K562 (cell line): ENCODE measurements at regions not wholly inside any gene's neighbourhood (a gene's known extent, or its start where the extent isn't known, plus 50 kb on each side); places are given as distances from the start of the nearest gene placed in this dataset.

Experiments used
- ATAC-seq: fragments of 200-7000 bp; cut with Tn5 transposase; 3 replicates; pipeline ENCODE4 v1.9.1; 2020; ENCODE audit warnings: moderate library complexity
- BruUV-seq: library from RNA; stranded (reverse); fragments of 400-500 nt; replicated peaks from 2 replicates; lab custom pipeline; 2021; lab: Mats Ljungman, UMichigan
- CTCF ChIA-PET: fragments of 300-600 bp; formaldehyde crosslinking; extraction: SDS; loops from one replicate; lab custom pipeline; 2021; ENCODE audit warnings: low intra/inter-chr PET ratio; lab: Yijun Ruan, JAX
- POLR2A ChIA-PET: fragments of 300-600, 350-650 bp; sonication (Branson Sonifier 250); formaldehyde crosslinking; extraction: SDS; loops from one replicate; lab custom pipeline; 2021; ENCODE audit warnings: antibody characterized with exemption, inconsistent platforms; lab: Yijun Ruan, JAX
- DNase-seq, 4 experiments: peaks; one replicate each; pipeline versions ENCODE4 v3.0.0 to v3.0.0-alpha.2; 2011 to 2018; ENCODE audit warnings: low spot score in 3 of 4, mixed read lengths in 3 of 4; ENCODE audit errors: extremely low read depth in 1 of 4
- FAIRE-seq: peaks from 2 replicates; lab custom pipeline; 2011; peaks lifted over from hg19 to GRCh38; lab: Jason Lieb, UNC
- H2AFZ ChIP-seq: 2 replicates; pipeline ENCODE4 v1.6.0; 2011; ENCODE audit warnings: low read depth, low read length, control low read depth, inconsistent platforms
- H3K27ac ChIP-seq: fragments of 200-600 bp; 3 replicates; pipeline ENCODE4 v1.8.0; 2011; ENCODE audit warnings: low read depth, mild to moderate bottlenecking, control low read depth, inconsistent platforms, low read length, moderate library complexity, mixed read lengths; ENCODE audit errors: extremely low read depth
- H3K27me3 ChIP-seq, 2 experiments: fragments of 300-600 bp in 1 of 2; 2 replicates in 1 of 2; 3 replicates in 1 of 2; pipeline versions ENCODE4 v1.6.0 to v1.8.0; 2011; ENCODE audit warnings: inconsistent platforms in 2 of 2, low read length in 2 of 2, mild to moderate bottlenecking in 1 of 2, mixed read lengths in 1 of 2, moderate library complexity in 1 of 2; ENCODE audit not compliant: control insufficient read depth in 2 of 2, insufficient read depth in 2 of 2
- H3K36me3 ChIP-seq: fragments of 300-600 bp; 3 replicates; pipeline ENCODE4 v1.8.0; 2011; ENCODE audit warnings: mild to moderate bottlenecking, low read length, inconsistent platforms; ENCODE audit not compliant: control insufficient read depth, insufficient read depth
- H3K4me1 ChIP-seq, 2 experiments: fragments of 200-600 bp in 1 of 2; replicated peaks in 1 of 2; 2 replicates in 1 of 2; 3 replicates in 1 of 2; pipeline versions ENCODE4 v1.5.1 to v1.8.0; 2011; ENCODE audit warnings: inconsistent platforms in 2 of 2, low read length in 2 of 2, mild to moderate bottlenecking in 1 of 2, mixed read lengths in 1 of 2, moderate library complexity in 1 of 2; ENCODE audit not compliant: control insufficient read depth in 2 of 2, insufficient read depth in 2 of 2
- H3K4me2 ChIP-seq: 2 replicates; pipeline ENCODE4 v1.6.1; 2011; ENCODE audit warnings: low read length, control low read depth, inconsistent platforms, mixed read lengths; ENCODE audit not compliant: insufficient read depth
- H3K4me3 ChIP-seq: fragments of 200-600 bp; sonication (generic), shearing (Covaris generic); 2 replicates; pipeline ENCODE4 v1.5.1; 2016; ENCODE audit warnings: control low read depth, inconsistent platforms
- H3K79me2 ChIP-seq: fragments of 200-600 bp; 3 replicates; pipeline ENCODE4 v1.8.0; 2011; ENCODE audit warnings: low read length, inconsistent platforms; ENCODE audit not compliant: control insufficient read depth, insufficient read depth
- H3K9ac ChIP-seq, 2 experiments: 2 replicates each; pipeline versions ENCODE4 v1.6.0 to v1.6.1; 2011; ENCODE audit warnings: low read depth in 2 of 2, low read length in 2 of 2, control low read depth in 1 of 2, inconsistent platforms in 1 of 2, mild to moderate bottlenecking in 1 of 2, mixed read lengths in 1 of 2; ENCODE audit not compliant: insufficient read depth in 1 of 2
- H3K9me1 ChIP-seq: one replicate; pipeline ENCODE4 v1.6.0; 2011; ENCODE audit warnings: inconsistent platforms, mild to moderate bottlenecking, low read length, moderate library complexity; ENCODE audit not compliant: control insufficient read depth, insufficient read depth
- H3K9me3 ChIP-seq: replicated peaks from 2 replicates; pipeline ENCODE4 v1.5.1; 2011; ENCODE audit warnings: low read depth, low read length, inconsistent platforms; ENCODE audit not compliant: control insufficient read depth, insufficient read depth
- H4K20me1 ChIP-seq: replicated peaks from 2 replicates; pipeline ENCODE4 v1.6.1; 2011; ENCODE audit warnings: low read length, inconsistent platforms, mixed read lengths; ENCODE audit not compliant: control insufficient read depth, insufficient read depth
- ARHGAP35 ChIP-seq: fragments of 450-650 bp; IDR thresholded peaks from 2 replicates; pipeline ENCODE4 v1.6.1; 2018; ENCODE audit not compliant: partially characterized antibody
- RAD51 ChIP-seq: fragments of 450-650 bp; IDR thresholded peaks from 2 replicates; pipeline ENCODE4 v1.7.1; 2016; ENCODE audit warnings: low read depth, mild to moderate bottlenecking, borderline replicate concordance
- RNF2 ChIP-seq: sonication (generic); IDR thresholded peaks from 2 replicates; pipeline ENCODE4 v1.6.1; 2016
- WGBS: fragments of 100-300 bp; shearing (Covaris generic); methylation state at CpG from one replicate; pipeline ENCODE4 v1.1.6; 2016; ENCODE audit warnings: low coverage, mixed read lengths; ENCODE audit not compliant: insufficient coverage; ENCODE audit errors: missing lambda C conversion rate; 5-methylcytosine and 5-hydroxymethylcytosine counted together
- in situ Hi-C: fragments of 300-500 bp; cut with MboI; formaldehyde crosslinking; loops from 4 replicates; pipeline ENCODE4 v1.15.0; 2018; ENCODE audit warnings: inconsistent platforms, mixed read lengths
- intact Hi-C: fragments of 100-400 bp; cut with micrococcal nuclease; formaldehyde crosslinking; loops from 2 replicates; pipeline ENCODE4 v1.14.2; 2022
- TF ChIP-seq, protein P1 (sequence below), 2 experiments: fragments of 200-800 bp in 1 of 2; sonication (Bioruptor generic) in 1 of 2; sonication (generic) in 1 of 2; formaldehyde crosslinking in 1 of 2; IDR thresholded peaks in 1 of 2; conservative IDR thresholded peaks in 1 of 2; 2 replicates each; pipeline versions ENCODE4 v1.5.0 to v1.6.1; 2016 to 2020; ENCODE audit warnings: missing compliant biosample characterization in 1 of 2, missing genetic modification characterization in 1 of 2, missing genetic modification reagents in 1 of 2
- TF ChIP-seq, protein P2 (sequence below): IDR thresholded peaks from 3 replicates; pipeline ENCODE4 v1.6.1; 2011; ENCODE audit warnings: borderline replicate concordance, mild to moderate bottlenecking, moderate library complexity; ENCODE audit not compliant: insufficient read length; ENCODE audit errors: extremely low read depth
- TF ChIP-seq, protein P3 (sequence below): fragments of 250-450 bp; sonication (Bioruptor Pico); IDR thresholded peaks from 2 replicates; pipeline ENCODE4 v1.8.0; 2021; ENCODE audit warnings: moderate library complexity, mild to moderate bottlenecking, inconsistent platforms

DNA sequence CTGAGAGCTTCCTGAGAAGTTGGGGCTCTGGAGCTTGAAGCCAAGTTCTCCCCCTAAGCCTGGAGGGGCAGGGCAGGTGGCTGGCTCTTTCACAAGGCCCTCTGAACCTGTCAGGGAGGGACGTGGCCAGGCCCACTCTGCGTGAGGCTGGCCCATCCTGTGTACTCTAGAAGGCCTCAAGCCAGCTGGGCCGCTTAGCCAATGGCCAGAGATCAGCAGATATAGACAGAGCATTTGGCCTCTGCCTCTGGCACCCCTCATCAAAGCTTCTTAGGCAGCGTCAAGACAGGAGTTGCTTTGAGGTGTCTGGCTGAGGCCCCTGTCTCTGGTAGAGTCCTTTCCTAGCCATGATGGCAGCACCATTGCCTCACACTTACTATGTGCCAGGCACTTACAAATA lies 105.6 kb downstream of the FGF18 start:
- Histone ChIP-seq H4K20me1 (peaks cover 2% of the 10 kb centered on the region), H3K9ac (no peak overlapping the region), H3K27me3 (peaks cover 24 to 82% of the 10 kb centered on the region in 2 experiments)
- intact Hi-C loops: no loop called here
- peak; percentile 39; the same call in 2 of the 3 replicates for ATAC-seq
- TF ChIP-seq RNF2 (no peak), ARHGAP35 (no peak), RAD51 (no peak)
- TF ChIP-seq, protein P1, sequence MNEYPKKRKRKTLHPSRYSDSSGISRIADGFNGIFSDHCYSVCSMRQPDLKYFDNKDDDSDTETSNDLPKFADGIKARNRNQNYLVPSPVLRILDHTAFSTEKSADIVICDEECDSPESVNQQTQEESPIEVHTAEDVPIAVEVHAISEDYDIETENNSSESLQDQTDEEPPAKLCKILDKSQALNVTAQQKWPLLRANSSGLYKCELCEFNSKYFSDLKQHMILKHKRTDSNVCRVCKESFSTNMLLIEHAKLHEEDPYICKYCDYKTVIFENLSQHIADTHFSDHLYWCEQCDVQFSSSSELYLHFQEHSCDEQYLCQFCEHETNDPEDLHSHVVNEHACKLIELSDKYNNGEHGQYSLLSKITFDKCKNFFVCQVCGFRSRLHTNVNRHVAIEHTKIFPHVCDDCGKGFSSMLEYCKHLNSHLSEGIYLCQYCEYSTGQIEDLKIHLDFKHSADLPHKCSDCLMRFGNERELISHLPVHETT (CRISPR knock-in tag; conservative IDR thresholded peaks at IDR 0.05 in 1 of 2, IDR thresholded peaks at IDR 0.05 in 1 of 2): no peak
- TF ChIP-seq, protein P2, sequence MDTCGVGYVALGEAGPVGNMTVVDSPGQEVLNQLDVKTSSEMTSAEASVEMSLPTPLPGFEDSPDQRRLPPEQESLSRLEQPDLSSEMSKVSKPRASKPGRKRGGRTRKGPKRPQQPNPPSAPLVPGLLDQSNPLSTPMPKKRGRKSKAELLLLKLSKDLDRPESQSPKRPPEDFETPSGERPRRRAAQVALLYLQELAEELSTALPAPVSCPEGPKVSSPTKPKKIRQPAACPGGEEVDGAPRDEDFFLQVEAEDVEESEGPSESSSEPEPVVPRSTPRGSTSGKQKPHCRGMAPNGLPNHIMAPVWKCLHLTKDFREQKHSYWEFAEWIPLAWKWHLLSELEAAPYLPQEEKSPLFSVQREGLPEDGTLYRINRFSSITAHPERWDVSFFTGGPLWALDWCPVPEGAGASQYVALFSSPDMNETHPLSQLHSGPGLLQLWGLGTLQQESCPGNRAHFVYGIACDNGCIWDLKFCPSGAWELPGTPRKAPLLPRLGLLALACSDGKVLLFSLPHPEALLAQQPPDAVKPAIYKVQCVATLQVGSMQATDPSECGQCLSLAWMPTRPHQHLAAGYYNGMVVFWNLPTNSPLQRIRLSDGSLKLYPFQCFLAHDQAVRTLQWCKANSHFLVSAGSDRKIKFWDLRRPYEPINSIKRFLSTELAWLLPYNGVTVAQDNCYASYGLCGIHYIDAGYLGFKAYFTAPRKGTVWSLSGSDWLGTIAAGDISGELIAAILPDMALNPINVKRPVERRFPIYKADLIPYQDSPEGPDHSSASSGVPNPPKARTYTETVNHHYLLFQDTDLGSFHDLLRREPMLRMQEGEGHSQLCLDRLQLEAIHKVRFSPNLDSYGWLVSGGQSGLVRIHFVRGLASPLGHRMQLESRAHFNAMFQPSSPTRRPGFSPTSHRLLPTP: no peak
- TF ChIP-seq, protein P3, sequence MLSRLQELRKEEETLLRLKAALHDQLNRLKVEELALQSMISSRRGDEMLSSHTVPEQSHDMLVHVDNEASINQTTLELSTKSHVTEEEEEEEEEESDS (CRISPR knock-in tag): no peak
- TF ChIP-seq, all 486 proteins: peak for 0
- Histone ChIP-seq H3K79me2 (no peaks in the 10 kb centered on the region), H3K36me3 (no peaks in the 10 kb centered on the region), H3K4me2 (no peak overlapping the region), H3K4me1 (peaks cover 0 to 9% of the 10 kb centered on the region in 2 experiments; a peak in 2 of 5 replicates), H3K27ac (no peak overlapping the region), H2AFZ (no peak overlapping the region), H3K4me3 (no peak overlapping the region), H3K9me1 (no peaks in the 10 kb centered on the region), H3K9me3 (no peaks in the 10 kb centered on the region)
- in situ Hi-C loops: no loop called here
- ChIA-PET POLR2A (interaction anchor here (2.5 kb wide), 1 partner anchor 9 kb away, joined by 10 read pairs; no protein-coding TSS in a partner anchor), CTCF (no interaction called here)
- no peak for DNase-seq
- 0% methylated on average over 4 of the region's 4 CpGs for WGBS
- BruUV-seq: no TSS peak
- FAIRE-seq: no peak
